ENCODE measurements at regions not wholly inside any gene's neighbourhood (a gene's known extent, or its start where the extent isn't known, plus 50 kb on each side); places are given as distances from the start of the nearest gene placed in this dataset.

DNA sequence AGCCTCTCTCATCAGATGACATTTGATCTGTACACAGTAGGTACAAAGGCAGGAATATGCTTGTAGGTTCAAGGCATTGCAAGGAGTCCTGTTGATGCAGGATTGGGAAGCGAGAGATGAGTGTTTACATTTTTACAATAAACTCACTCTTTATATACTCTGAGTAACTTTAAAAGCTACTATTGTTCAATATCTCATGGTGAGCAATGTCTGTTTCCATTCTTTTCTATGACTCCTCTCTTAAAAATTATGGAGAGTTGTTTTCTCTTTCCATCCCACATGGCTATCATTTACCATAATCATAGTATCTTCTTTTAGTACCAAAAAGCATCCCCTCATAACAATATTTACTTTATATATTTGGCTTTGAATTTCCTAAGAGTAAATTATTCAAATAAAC is 314.0 kb upstream of the CDIN1 start:
- no peak for DNase-seq (ENCODE audit: low read depth in 2 of 2)

DNA sequence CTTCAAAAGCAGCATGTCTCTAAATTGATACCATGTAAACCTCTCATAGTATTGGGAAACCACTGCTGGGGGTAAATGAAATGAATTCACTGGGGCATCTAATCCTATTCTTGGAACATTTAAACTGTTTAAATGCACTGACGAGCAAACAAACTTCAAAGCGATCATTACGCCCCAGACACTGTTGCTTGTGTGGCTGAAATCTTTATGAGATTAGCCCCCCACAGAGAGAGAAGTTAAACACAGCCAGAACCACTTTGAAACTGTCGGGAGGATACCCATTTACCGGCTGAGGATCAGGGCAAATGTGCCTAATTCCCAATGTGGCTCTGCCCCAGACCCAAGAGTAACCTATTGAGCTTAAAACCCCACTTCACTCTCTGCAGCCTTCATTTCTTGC is 308.4 kb upstream of the CDIN1 start:
- DNase-seq (ENCODE audit: low read depth in 2 of 2): no peak

DNA sequence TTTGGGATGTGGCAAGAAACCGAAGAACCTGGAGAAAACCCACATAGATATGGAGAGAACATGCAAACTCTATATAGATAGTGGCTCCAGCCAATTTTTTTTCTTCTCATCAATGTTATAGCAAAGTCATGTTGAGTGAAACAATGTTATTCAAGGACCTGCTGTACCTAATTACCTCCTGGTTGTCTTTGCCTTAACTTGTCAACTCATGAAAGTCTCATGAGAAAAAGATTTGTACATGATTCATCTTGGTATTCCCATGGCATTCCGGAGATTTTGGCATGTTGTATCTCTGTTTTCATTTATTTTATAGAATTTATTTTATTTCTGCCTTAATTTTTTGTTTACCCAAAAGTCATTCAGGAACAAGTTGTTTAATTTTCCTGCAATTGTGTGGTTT is 303.8 kb upstream of the CDIN1 start:
- no peak for DNase-seq (ENCODE audit: low read depth in 2 of 2)

DNA sequence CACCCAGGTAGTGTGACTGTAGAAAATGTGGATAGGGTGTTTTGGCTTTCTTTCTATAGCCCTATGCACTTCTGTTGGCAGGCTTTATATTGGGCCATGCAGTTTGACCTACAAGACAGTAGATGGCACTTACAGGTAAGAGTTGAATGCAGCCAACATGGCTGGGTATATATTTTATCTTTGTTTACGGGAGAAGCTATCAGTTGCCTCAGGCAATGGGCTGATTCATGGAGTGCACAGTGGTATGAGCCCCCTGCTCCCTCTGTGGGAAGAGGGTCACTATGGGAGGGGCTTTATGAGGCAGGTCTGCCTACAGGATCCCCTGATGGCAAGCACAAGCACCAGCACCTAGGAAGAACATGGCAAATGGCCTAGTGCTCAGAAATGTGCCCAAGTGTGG is 301.2 kb upstream of the CDIN1 start:
- no peak for DNase-seq (ENCODE audit: low read depth in 2 of 2)

DNA sequence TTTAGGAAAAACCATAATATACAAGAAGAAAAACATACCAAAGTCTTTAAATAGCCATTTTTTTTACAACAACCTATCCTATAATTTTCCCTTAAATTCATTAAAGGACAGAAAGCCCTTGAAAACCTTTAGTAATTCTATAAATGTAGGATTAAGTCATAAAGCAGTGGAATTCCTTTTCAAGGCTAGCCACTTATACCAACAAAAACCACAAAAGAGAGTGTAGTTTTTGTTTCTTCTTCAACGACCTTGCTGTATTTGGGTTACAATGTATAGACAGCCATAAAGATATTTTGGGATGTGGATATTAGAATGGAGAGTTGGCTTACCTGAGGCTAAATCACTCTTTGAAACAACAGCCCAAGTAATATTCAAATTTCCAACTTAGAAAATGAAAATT is 296.6 kb upstream of the CDIN1 start:
- no peak for DNase-seq (ENCODE audit: low read depth in 2 of 2)

DNA sequence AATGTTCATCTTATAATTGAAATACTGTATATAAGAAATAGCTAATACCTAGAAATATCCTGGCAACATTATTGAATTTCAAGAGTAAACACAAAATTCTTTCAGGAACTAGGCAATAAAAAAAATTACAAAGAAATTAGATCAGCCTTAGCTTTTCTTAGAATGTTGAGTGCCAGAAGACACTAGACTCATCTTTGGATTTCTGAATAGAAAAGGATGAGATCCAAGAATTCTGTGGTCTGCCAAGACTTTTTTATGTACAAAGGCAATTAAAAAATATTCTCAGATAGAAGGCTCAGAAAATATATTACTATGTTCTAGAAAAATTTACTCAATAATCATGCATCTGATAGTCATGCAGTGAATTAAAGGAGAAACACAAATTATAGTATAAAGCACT is 294.5 kb upstream of the CDIN1 start:
- no peak for DNase-seq (ENCODE audit: low read depth in 2 of 2)

DNA sequence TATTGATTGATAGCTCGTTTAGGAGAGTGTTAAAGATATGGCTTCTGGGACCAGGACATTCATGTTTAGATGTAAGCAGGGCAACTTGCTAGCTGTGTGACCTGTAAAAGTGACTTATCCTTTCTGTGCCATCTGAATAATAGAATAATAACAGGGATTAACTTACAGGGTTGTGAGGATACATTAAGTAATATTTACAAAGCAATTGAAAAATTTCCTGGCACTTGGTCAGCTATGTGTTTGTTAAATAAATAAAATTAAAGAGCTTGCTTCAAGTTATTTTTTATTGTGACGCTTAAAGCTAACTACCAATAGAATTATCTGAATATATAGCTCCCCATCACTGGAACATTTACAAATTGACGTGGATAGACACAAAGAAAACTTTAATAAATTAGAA is 287.9 kb upstream of the CDIN1 start:
- DNase-seq (ENCODE audit: low read depth in 2 of 2): no peak

DNA sequence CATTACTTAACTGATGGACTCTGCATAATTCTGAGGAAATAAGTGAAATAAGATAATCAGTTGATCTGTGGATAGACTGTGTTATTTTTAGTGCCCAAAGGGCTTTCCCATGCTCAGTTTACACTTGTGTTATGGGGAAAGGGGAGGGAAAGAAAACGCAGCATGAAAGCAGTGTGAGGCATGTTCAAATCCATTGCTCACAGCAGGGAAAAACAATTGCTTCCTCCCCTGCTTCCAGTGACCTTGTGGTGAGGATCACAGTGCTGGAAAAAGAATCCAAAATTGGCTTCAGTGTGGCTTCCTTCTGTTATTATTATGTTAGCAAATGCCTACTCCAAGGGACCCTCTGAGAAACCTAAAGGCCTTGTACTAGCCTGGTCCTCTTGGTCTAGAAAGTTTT is 285.1 kb upstream of the CDIN1 start:
- no peak for DNase-seq (ENCODE audit: low read depth in 2 of 2)

DNA sequence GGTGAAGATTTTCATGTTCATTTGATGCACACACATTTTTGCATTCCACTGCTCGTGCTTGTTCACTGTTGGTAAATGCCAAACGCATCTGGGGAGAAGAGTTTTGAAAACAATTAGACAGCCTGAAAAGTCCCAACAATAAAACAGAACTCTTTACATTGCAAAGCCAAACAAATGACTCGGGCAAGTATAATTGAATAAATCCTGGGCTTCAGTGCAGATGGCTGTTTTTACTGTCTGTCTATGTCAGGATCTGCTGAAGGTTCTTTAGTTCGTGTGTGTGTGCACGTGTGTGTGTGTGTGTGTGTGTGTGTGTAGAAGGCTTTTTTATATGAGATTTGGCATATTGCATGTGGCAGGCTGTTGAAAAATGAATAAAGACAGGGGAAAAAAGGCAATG is 277.5 kb upstream of the CDIN1 start:
- DNase-seq (ENCODE audit: low read depth in 2 of 2): no peak

DNA sequence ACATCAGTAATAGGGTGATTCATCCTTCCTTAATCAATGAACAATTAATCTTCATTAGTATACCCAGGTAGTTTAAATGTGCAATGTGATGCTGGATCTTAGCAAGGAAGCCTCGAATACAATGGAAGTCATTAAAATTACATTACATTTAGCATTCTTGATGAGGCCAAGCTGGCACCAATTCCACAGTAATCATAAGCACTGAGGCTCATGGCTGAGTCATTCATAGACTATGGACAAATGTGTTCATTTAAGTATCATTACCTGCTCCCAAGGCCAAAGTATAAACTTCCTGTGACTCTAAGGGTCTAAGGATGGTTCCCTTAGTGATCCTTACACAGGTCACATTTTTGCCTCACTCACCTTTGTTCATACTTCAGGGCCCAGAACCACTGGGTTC is 266.4 kb upstream of the CDIN1 start:
- no peak for DNase-seq (ENCODE audit: low read depth in 2 of 2)

DNA sequence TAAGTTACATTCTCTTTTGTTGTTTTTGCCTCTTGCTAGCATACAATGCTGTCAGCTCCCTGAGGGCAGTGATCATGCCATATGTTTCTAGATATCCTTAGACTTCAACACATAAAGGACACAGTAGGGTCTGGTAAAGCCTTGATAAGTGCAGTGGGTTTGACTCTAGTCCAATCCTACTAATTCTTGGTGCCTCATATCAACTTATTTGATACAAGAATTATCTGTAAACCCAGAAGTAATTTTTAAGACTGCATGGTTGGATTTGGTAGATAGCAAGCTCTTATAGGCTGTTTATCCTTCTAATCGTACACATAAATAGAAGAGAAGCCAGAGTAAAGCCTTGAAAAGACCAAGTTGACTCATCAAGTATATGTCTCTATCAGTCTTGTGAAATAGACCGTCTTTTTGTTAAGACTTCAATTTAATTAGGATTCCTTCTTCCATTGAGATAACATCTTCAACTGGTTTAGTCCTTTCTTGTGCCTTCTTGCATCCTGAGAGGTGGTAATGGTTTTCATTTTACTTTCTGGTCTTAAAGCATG is 265.6 kb upstream of the CDIN1 start:
- DNase-seq (ENCODE audit: low read depth in 2 of 2): no peak

DNA sequence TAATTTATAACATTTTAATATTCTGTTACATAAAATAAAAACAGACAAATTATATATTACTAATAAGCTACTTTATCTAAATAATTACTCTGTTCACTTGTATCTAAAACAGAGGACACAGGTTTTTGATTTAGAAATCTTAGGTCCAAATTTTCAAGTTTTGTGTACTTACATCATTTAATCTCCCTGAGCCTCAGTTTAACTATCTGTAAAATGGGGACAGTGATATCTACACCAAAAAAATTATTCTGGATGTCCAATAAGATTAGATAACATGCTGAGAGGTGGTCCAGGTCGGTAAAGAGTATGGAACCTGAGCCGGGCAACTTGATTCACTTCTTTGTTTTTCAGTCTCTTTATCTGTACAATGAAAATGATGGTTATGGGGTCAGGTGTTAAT is 263.8 kb upstream of the CDIN1 start:
- DNase-seq (ENCODE audit: low read depth in 2 of 2): no peak

DNA sequence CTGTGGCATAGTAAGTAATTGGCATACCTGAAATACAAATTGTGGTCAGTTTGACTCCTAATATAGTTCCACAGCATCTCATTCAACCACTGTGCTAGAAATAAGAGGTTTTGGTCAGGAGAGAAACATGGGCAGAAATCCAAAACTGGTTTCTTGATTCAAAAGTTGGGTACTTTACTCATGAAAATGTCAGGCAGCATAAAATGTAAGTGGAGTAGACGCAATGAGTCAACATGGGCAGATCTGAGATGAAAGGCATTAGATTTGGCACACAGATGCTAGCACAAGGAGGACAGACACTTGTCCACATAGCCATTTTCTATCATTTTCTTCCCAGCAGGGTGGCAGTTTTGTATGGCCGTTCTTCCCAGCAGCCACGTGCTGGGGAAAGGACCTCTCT is 255.8 kb upstream of the CDIN1 start:
- no peak for DNase-seq (ENCODE audit: low read depth in 2 of 2)

DNA sequence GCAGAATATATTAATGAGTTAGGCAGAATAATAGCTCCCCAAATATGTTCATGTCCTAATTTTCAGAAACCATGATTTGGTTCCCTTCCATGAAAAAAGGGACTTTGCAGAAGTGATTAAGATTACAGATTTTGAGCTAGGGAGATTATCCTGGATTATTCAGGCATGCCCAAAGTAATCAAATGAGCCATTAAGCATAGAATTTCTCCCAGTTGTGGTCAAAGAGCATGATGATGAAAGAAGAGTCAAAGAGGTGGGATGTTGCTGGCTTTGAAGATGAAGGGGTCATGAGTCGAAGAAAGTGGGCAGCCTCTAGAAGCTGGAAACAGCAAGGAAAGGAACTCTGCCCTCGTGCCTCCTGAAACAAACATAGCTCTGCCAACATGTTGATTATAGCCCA is 254.2 kb upstream of the CDIN1 start:
- DNase-seq (ENCODE audit: low read depth in 2 of 2): no peak

DNA sequence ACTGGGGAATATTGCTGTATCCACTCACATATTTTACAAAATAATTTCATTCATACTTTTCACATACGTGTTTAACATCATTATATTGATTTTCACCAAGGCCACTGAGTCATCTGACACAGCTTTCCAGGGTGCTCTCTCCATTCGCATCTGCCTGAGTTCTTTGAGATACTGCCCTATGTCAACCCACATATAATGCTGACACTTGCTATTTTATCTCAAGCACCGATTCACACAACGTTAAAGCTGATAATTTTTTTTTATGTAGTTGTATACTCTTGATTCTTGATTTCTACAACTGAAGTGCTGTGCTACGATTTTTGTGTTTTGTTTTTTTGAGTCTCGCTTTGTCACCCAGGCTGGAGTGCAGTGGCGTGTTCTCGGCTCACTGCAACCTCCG is 249.8 kb upstream of the CDIN1 start:
- no peak for DNase-seq (ENCODE audit: low read depth in 2 of 2)

DNA sequence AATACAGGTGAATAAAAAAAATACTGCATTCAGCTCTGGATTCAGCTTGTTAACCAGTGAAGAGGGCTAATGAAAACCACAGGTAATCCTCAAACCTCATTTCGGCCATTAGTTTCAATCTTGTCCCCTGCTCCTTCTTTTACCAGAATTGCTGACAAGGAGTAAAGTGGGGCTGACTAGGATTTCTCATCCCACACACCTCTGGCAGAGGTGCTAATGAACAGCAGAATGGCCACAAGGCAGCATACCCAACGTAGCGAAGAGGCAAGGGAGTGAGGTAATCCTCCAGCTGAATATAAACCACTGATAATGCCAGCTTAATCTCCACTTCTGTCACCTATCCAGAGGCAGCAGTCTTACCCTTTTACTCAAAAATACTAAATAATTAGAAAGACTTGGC is 248.8 kb upstream of the CDIN1 start:
- DNase-seq (ENCODE audit: low read depth in 2 of 2): no peak

DNA sequence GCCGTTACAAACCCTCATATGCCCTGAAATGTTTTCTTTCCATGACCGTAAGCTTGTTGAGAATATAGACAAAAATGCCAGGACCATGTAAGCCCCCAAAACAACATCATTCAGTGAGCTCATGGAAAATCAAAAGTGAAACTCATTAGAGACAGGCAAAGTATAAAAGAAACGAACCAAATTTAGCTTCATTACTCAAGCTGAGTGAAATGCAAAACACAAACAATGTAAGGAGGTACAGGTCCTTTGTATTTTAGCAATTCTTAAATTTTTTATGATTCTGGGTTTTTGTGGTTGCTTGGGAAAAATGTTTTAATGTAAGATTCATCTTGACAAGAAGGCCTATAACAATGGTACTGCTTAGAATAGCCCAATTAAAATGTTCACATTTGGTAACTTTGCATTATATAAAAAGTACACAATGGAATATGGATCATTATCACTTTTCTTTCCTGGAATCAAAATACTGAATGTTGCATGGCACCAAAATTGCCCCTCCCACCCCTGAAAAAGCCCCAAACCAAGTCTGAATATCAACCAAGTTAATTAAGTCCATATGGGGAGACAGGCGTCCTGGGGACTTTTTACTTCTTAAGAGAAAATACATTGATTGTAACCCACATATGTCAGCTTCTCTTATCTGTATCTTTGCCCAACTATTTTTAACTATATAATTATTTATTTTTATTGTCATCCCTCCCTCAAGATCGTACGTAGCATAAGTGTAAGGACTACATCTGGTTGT is 247.7 kb upstream of the CDIN1 start:
- DNase-seq (ENCODE audit: low read depth in 2 of 2): no peak

DNA sequence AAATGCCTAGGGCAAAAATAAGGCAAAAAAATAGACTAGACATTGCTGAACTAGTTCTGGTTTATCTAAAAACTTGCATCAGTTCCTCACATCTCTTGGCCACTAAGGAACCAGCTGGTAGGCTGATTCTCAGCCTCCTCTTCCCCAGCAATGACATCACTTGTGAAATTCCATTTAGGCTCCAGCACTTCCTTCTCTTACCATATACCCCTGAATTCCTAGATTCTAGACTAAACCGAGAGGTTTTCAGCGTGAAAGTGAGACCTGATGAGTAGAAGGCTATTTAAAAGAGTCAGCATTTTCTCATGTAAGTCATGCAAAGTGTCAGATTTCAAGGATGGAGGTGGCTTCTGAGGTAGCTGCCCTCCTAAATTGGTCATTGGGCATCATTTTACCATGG is 247.1 kb upstream of the CDIN1 start:
- no peak for DNase-seq (ENCODE audit: low read depth in 2 of 2)

DNA sequence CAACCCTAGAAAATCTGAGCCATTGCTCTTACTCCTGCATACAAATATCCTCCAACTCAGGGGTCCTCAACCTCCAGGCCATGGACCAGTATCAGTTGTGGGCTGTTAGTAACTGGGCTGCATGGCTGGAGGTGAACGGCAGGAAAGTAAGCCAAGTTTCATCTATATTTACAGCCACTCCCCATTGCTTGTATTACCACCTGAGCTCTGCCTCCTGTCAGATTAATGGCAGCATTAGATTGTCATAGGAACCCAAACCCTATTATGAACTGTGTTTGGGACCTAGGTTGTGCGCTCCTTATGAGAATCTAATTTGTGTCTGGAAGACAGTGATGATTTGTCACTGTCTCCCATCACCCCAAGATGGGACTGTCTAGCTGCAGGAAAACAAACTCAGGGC is 246.5 kb upstream of the CDIN1 start:
- no peak for DNase-seq (ENCODE audit: low read depth in 2 of 2)

DNA sequence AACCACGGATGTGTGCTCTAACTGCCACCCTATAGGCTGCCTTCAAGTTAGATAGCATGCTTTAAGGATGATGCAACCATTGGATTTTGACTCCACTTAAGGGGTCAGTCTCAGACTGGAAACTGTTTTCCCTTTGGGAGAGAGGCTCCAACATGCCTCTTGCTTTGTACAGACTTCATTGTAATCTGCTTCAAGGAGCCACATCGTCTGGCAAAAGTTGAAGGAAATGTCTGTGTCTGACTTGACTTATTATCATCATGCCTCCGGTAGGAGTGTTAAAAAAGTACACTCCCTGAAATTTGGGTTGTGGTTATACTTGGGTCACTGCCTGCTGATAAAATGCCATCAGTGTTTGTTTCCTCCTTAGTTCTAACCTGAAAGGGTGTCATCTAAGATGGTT is 245.4 kb upstream of the CDIN1 start:
- no peak for DNase-seq (ENCODE audit: low read depth in 2 of 2)

DNA sequence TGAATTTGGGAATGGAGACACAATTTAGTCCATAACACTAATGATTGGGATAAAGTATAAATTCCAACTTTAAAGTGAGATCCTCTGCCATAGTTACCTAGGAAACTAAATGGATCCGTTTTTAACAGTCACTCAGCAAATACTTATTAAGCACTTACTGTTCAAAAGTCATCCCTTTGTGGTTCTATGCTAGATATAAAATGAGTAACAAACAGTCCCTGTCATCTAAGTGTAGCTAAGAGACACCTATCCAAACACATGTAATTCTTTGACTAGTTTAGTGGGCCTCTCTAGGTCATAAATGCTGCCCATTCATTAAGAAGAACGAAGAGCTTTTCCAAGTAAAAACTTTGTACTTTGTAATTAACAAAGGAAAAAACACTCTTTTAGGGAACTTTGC is 244.2 kb upstream of the CDIN1 start:
- no peak for DNase-seq (ENCODE audit: low read depth in 2 of 2)

DNA sequence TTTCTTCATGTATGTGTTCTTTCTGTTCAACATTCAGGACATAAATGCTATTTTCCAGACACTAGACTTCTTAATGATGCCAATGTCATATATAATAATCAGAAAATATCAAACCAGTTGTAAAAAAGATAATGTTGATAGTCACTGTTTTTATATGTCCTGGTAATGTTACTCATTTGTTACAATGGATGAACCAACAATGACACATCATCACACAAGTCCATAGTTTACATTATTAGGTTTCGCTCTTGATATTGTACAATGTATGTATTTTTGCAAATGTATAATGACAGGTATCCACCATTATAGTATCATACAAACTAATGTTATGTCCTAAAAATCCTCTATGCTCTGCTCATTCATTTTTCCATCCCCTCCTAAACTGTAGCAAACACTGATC is 243.8 kb upstream of the CDIN1 start:
- no peak for DNase-seq (ENCODE audit: low read depth in 2 of 2)

DNA sequence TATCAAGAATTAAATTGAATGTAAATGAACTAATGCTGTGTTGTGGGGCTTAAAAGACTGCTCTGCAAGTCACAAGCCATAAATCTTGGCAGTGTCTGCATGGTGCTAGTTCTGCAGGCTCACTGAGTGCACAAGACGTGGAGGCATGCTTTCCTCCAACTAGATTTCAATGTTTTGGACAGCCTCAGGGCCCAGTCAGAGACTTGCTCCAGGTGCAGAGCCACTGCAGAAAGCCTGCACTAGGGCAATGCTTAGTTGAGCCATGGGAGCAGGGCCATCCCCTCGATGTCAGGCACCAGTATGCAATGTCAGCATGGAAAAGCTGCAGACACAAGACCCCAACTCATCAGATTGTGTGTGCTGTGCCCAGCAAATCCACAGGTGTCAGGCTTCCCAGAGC is 234.5 kb upstream of the CDIN1 start:
- no peak for DNase-seq (ENCODE audit: low read depth in 2 of 2)

DNA sequence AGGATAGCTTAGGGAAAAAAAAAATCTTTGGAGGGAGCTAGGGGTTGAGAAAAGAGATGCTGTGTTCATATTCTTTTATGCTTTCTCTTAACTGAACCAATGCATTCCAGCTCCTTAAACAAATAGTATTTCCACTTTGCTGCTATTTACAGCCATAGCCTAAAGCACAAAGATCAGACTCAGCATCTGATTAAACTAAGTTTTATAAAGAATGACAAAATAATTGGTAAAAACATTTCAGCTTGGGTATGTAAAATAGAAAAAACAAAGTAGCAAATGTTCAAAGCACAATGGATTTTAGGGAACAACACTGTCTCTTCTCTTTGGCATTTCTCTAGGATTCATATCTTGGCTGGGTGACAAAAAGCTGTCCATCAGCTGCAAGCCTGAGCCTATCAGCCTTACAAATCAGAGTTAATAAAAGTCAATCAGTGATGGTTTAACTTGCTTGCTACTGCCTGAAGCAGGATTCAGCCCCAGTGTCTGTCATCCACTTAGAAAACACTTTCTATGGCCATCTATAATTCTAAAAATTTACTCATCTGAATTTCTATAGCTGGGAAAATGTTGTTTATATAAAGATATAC is 232.1 kb upstream of the CDIN1 start:
- DNase-seq (ENCODE audit: low read depth in 2 of 2): no peak
